Keratinocyte (primary cell): ENCODE measurements at regions not wholly inside any gene's neighbourhood (a gene's known extent, or its start where the extent isn't known, plus 50 kb on each side); places are given as distances from the start of the nearest gene placed in this dataset.

Experiments used
- DNase-seq: peaks from one replicate; pipeline ENCODE4 v3.0.0-alpha.2; 2011; ENCODE audit warnings: low read depth, missing footprints, low spot score
- FAIRE-seq: peaks from 2 replicates; lab custom pipeline; 2011; peaks lifted over from hg19 to GRCh38; lab: Jason Lieb, UNC
- H2AFZ ChIP-seq: 2 replicates; pipeline ENCODE4 v1.6.0; 2012; ENCODE audit warnings: low read length, control low read depth, inconsistent platforms; ENCODE audit not compliant: control insufficient read depth
- H3K27ac ChIP-seq: 2 replicates; pipeline ENCODE4 v1.5.1; 2011; ENCODE audit warnings: low read length; ENCODE audit not compliant: control insufficient read depth, insufficient read depth
- H3K27me3 ChIP-seq: 3 replicates; pipeline ENCODE4 v1.6.0; 2011; ENCODE audit warnings: low read length; ENCODE audit not compliant: control insufficient read depth, insufficient read depth; ENCODE audit errors: extremely low read depth
- H3K36me3 ChIP-seq, 2 experiments: 2 replicates in 1 of 2; 3 replicates in 1 of 2; pipeline ENCODE4 v1.5.1; 2011; ENCODE audit warnings: low read length in 2 of 2, mild to moderate bottlenecking in 1 of 2; ENCODE audit not compliant: control insufficient read depth in 2 of 2, insufficient read depth in 2 of 2; ENCODE audit errors: extremely low read depth in 1 of 2
- H3K4me1 ChIP-seq: 3 replicates; pipeline ENCODE4 v1.5.1; 2011; ENCODE audit warnings: low read length; ENCODE audit not compliant: control insufficient read depth, insufficient read depth; ENCODE audit errors: extremely low read depth
- H3K4me2 ChIP-seq: 3 replicates; pipeline ENCODE4 v1.6.0; 2011; ENCODE audit warnings: low read depth, low read length; ENCODE audit not compliant: control insufficient read depth, insufficient read depth; ENCODE audit errors: extremely low read depth
- H3K4me3 ChIP-seq, 3 experiments: fragments of 200-600 bp in 1 of 3; sonication (generic) in 1 of 3; 2 replicates in 2 of 3; 3 replicates in 1 of 3; pipeline ENCODE4 v1.5.1; 2011 to 2016; ENCODE audit warnings: low read length in 3 of 3, mild to moderate bottlenecking in 3 of 3, control low read depth in 2 of 3, inconsistent platforms in 1 of 3, low read depth in 1 of 3, mixed read lengths in 1 of 3, mixed run types in 1 of 3, moderate library complexity in 1 of 3; ENCODE audit not compliant: control insufficient read depth in 2 of 3, insufficient read depth in 2 of 3; ENCODE audit errors: extremely low read depth in 1 of 3
- H3K79me2 ChIP-seq: 2 replicates; pipeline ENCODE4 v1.6.0; 2012; ENCODE audit warnings: low read length; ENCODE audit not compliant: control insufficient read depth, insufficient read depth
- H3K9ac ChIP-seq: 3 replicates; pipeline ENCODE4 v1.6.0; 2011; ENCODE audit warnings: low read length; ENCODE audit not compliant: control insufficient read depth, insufficient read depth; ENCODE audit errors: extremely low read depth
- H3K9me1 ChIP-seq: 3 replicates; pipeline ENCODE4 v1.6.0; 2011; ENCODE audit warnings: low read length; ENCODE audit not compliant: control insufficient read depth, insufficient read depth; ENCODE audit errors: extremely low read depth
- H3K9me3 ChIP-seq: 2 replicates; pipeline ENCODE4 v1.5.1; 2012; ENCODE audit warnings: low read depth, low read length; ENCODE audit not compliant: control insufficient read depth
- H4K20me1 ChIP-seq: 3 replicates; pipeline ENCODE4 v1.6.0; 2011; ENCODE audit warnings: low read length; ENCODE audit not compliant: control insufficient read depth, insufficient read depth; ENCODE audit errors: extremely low read depth
- CTCF ChIP-seq, 3 experiments: IDR thresholded peaks in 1 of 3; conservative IDR thresholded peaks in 1 of 3; optimal IDR thresholded peaks in 1 of 3; 2 replicates in 2 of 3; 3 replicates in 1 of 3; pipeline versions ENCODE3 to v1.5.1; 2011; ENCODE audit warnings: low read length in 3 of 3, mild to moderate bottlenecking in 3 of 3, moderate library complexity in 2 of 3, control low read depth in 1 of 3, inconsistent platforms in 1 of 3; ENCODE audit not compliant: insufficient read depth in 2 of 3; ENCODE audit errors: extremely low read depth in 1 of 3
- EZH2 ChIP-seq: IDR thresholded peaks from one replicate; pipeline ENCODE4 v1.6.1; 2012; ENCODE audit warnings: inconsistent platforms, mild to moderate bottlenecking, low read length, moderate library complexity
- dilution Hi-C: fragments of 300-500 bp; cut with MboI; formaldehyde crosslinking; loops from one replicate; pipeline ENCODE4 v1.7.0; 2020; ENCODE audit warnings: low sequenced_read_pairs; ENCODE audit not compliant: extremely low pct_ligation_motif_present

GRCh38 chr19:31109636-31110035 lies 239.6 kb downstream of the TSHZ3 start:
- H3K27me3 ChIP-seq: no peaks in the 10 kb centered on the region
- no peak overlapping the region for H3K9ac ChIP-seq
- H2AFZ ChIP-seq: no peak overlapping the region
- TF ChIP-seq CTCF (optimal IDR thresholded peaks at IDR 0.05 in 1 of 3, IDR thresholded peaks at IDR 0.05 in 1 of 3, conservative IDR thresholded peaks at IDR 0.05 in 1 of 3; ENCODE audit: extremely low read depth in 1 of 3, insufficient read depth in 2 of 3, low read length in 3 of 3) (no peak), EZH2 (no peak)
- no peaks in the 10 kb centered on the region for H3K79me2 ChIP-seq
- DNase-seq: no peak
- H3K9me3 ChIP-seq: no peaks in the 10 kb centered on the region
- H3K36me3 ChIP-seq: no peaks in the 10 kb centered on the region
- no peak overlapping the region for H3K4me3 ChIP-seq
- H3K4me2 ChIP-seq: no peak overlapping the region
- H4K20me1 ChIP-seq: no peaks in the 10 kb centered on the region
- no peak overlapping the region for H3K27ac ChIP-seq
- H3K9me1 ChIP-seq: no peaks in the 10 kb centered on the region
- H3K4me1 ChIP-seq: no peaks in the 10 kb centered on the region
- dilution Hi-C loops: no loop called here
- FAIRE-seq: no peak

- dilution Hi-C loops: no loop called here
- Histone ChIP-seq H3K27me3 (no peaks in the 10 kb centered on the region), H3K9me1 (no peaks in the 10 kb centered on the region), H3K4me3 (no peak overlapping the region), H2AFZ (no peak overlapping the region), H3K27ac (no peak overlapping the region), H3K9ac (no peak overlapping the region), H3K9me3 (no peaks in the 10 kb centered on the region), H3K79me2 (no peaks in the 10 kb centered on the region), H3K36me3 (no peaks in the 10 kb centered on the region), H3K4me1 (no peaks in the 10 kb centered on the region), H3K4me2 (no peak overlapping the region), H4K20me1 (no peaks in the 10 kb centered on the region)
- no peak for DNase-seq
- no peak for FAIRE-seq
- TF ChIP-seq CTCF (optimal IDR thresholded peaks at IDR 0.05 in 1 of 3, IDR thresholded peaks at IDR 0.05 in 1 of 3, conservative IDR thresholded peaks at IDR 0.05 in 1 of 3; ENCODE audit: extremely low read depth in 1 of 3, insufficient read depth in 2 of 3, low read length in 3 of 3) (no peak), EZH2 (no peak)
Observed at GRCh38 chr19:31107096-31107495, 242.1 kb downstream of the TSHZ3 start.
